Stimulated activated memory B cell treated with anti-CD40 and anti-IgM and Interleukin-4, amounts not matched to agents 10 μg/mL and 1 μg/mL and 100 μg/mL, for 72 hours (primary cell): ENCODE measurements at regions not wholly inside any gene's neighbourhood (a gene's known extent, or its start where the extent isn't known, plus 50 kb on each side); places are given as distances from the start of the nearest gene placed in this dataset.

Experiments used
- ATAC-seq: fragments of 150-1000 bp; cut with Tn5 transposase; 2 replicates; pipeline ENCODE4 v1.10.0; 2021
- H3K27ac Mint-ChIP-seq: one replicate; pipeline ENCODE4 v1.8.0; 2022; ENCODE audit warnings: mild to moderate bottlenecking, mixed read lengths
- H3K27me3 Mint-ChIP-seq: one replicate; pipeline ENCODE4 v1.8.0; 2022; ENCODE audit warnings: mixed read lengths
- H3K36me3 Mint-ChIP-seq: one replicate; pipeline ENCODE4 v1.8.0; 2022; ENCODE audit warnings: mixed read lengths
- H3K4me1 Mint-ChIP-seq: one replicate; pipeline ENCODE4 v1.8.0; 2022; ENCODE audit warnings: mixed read lengths
- H3K4me3 Mint-ChIP-seq: one replicate; pipeline ENCODE4 v1.8.0; 2022; ENCODE audit warnings: mild to moderate bottlenecking, moderate library complexity, mixed read lengths
- H3K9me3 Mint-ChIP-seq: one replicate; pipeline ENCODE4 v1.8.0; 2022; ENCODE audit warnings: mixed read lengths

GRCh38 chr2:239787538-239788050 lies 237.5 kb downstream of the NDUFA10 start:
- no peak overlapping the region for H3K4me3 Mint-ChIP-seq
- peaks cover 40% of the 10 kb centered on the region for H3K27me3 Mint-ChIP-seq
- H3K36me3 Mint-ChIP-seq: peaks cover 6% of the 10 kb centered on the region
- H3K27ac Mint-ChIP-seq: no peak overlapping the region
- no peak for ATAC-seq
- peaks cover 13% of the 10 kb centered on the region for H3K9me3 Mint-ChIP-seq
- no peaks in the 10 kb centered on the region for H3K4me1 Mint-ChIP-seq

- no peak for ATAC-seq
- Mint-ChIP-seq H3K4me3 (no peak overlapping the region), H3K27me3 (peaks cover 35% of the 10 kb centered on the region), H3K4me1 (no peaks in the 10 kb centered on the region), H3K27ac (no peak overlapping the region), H3K9me3 (peaks cover 13% of the 10 kb centered on the region), H3K36me3 (peaks cover 6% of the 10 kb centered on the region)
Observed at GRCh38 chr2:239786791-239787190, 238.4 kb downstream of the NDUFA10 start.

GRCh38 chr2:239781454-239781853 lies 243.7 kb downstream of the NDUFA10 start:
- peaks cover 19% of the 10 kb centered on the region for H3K9me3 Mint-ChIP-seq
- H3K4me1 Mint-ChIP-seq: no peaks in the 10 kb centered on the region
- H3K27me3 Mint-ChIP-seq: peaks cover 60% of the 10 kb centered on the region
- ATAC-seq: no peak
- no peak overlapping the region for H3K27ac Mint-ChIP-seq
- no peak overlapping the region for H3K4me3 Mint-ChIP-seq
- H3K36me3 Mint-ChIP-seq: peaks cover 6% of the 10 kb centered on the region

GRCh38 chr2:239780236-239780994 lies 244.7 kb downstream of the NDUFA10 start:
- Mint-ChIP-seq H3K9me3 (peaks cover 13% of the 10 kb centered on the region), H3K27ac (no peak overlapping the region), H3K4me1 (no peaks in the 10 kb centered on the region), H3K27me3 (peaks cover 54% of the 10 kb centered on the region), H3K36me3 (peaks cover 6% of the 10 kb centered on the region), H3K4me3 (no peak overlapping the region)
- ATAC-seq: no peak

- Mint-ChIP-seq H3K36me3 (no peaks in the 10 kb centered on the region), H3K27me3 (peaks cover 62% of the 10 kb centered on the region), H3K27ac (no peak overlapping the region), H3K9me3 (peaks cover 6% of the 10 kb centered on the region), H3K4me3 (no peak overlapping the region), H3K4me1 (no peaks in the 10 kb centered on the region)
- no peak for ATAC-seq
Observed at GRCh38 chr2:239779584-239779983, 245.6 kb downstream of the NDUFA10 start.

- Mint-ChIP-seq H3K27ac (no peak overlapping the region), H3K36me3 (no peaks in the 10 kb centered on the region), H3K4me3 (no peak overlapping the region), H3K27me3 (peaks cover 67% of the 10 kb centered on the region), H3K9me3 (peaks cover 6% of the 10 kb centered on the region), H3K4me1 (no peaks in the 10 kb centered on the region)
- ATAC-seq: no peak
Observed at GRCh38 chr2:239778861-239779558, 246.1 kb downstream of the NDUFA10 start.

GRCh38 chr2:239778042-239778851 lies 246.9 kb downstream of the NDUFA10 start:
- Mint-ChIP-seq H3K4me1 (no peaks in the 10 kb centered on the region), H3K4me3 (no peak overlapping the region), H3K9me3 (peaks cover 6% of the 10 kb centered on the region), H3K36me3 (no peaks in the 10 kb centered on the region), H3K27me3 (peaks cover 67% of the 10 kb centered on the region), H3K27ac (no peak overlapping the region)
- ATAC-seq: no peak

- Mint-ChIP-seq H3K4me3 (no peak overlapping the region), H3K27me3 (peaks cover 71% of the 10 kb centered on the region), H3K27ac (no peak overlapping the region), H3K4me1 (no peaks in the 10 kb centered on the region), H3K9me3 (peaks cover 8% of the 10 kb centered on the region), H3K36me3 (no peaks in the 10 kb centered on the region)
- no peak for ATAC-seq
Observed at GRCh38 chr2:239777219-239777618, 247.9 kb downstream of the NDUFA10 start.

- Mint-ChIP-seq H3K4me1 (no peaks in the 10 kb centered on the region), H3K4me3 (no peak overlapping the region), H3K9me3 (peaks cover 9% of the 10 kb centered on the region), H3K27me3 (peaks cover 66% of the 10 kb centered on the region), H3K27ac (no peak overlapping the region), H3K36me3 (no peaks in the 10 kb centered on the region)
- no peak for ATAC-seq
Observed at GRCh38 chr2:239776436-239777005, 248.6 kb downstream of the NDUFA10 start.

- no peaks in the 10 kb centered on the region for H3K4me1 Mint-ChIP-seq
- H3K9me3 Mint-ChIP-seq: peaks cover 8% of the 10 kb centered on the region
- no peak overlapping the region for H3K4me3 Mint-ChIP-seq
- no peak overlapping the region for H3K27ac Mint-ChIP-seq
- H3K36me3 Mint-ChIP-seq: no peaks in the 10 kb centered on the region
- ATAC-seq: no peak
- peaks cover 59% of the 10 kb centered on the region for H3K27me3 Mint-ChIP-seq
Observed at GRCh38 chr2:239775623-239776435, 249.3 kb downstream of the NDUFA10 start.

GRCh38 chr2:239774933-239775622 lies 250.1 kb downstream of the NDUFA10 start:
- Mint-ChIP-seq H3K36me3 (no peaks in the 10 kb centered on the region), H3K9me3 (peaks cover 6% of the 10 kb centered on the region), H3K4me1 (no peaks in the 10 kb centered on the region), H3K27me3 (peaks cover 51% of the 10 kb centered on the region), H3K4me3 (no peak overlapping the region), H3K27ac (no peak overlapping the region)
- no peak for ATAC-seq

GRCh38 chr2:239774142-239774462 lies 251.0 kb downstream of the NDUFA10 start:
- no peak for ATAC-seq
- Mint-ChIP-seq H3K9me3 (peaks cover 6% of the 10 kb centered on the region), H3K36me3 (no peaks in the 10 kb centered on the region), H3K27ac (no peak overlapping the region), H3K27me3 (peaks cover 53% of the 10 kb centered on the region), H3K4me1 (no peaks in the 10 kb centered on the region), H3K4me3 (no peak overlapping the region)

- Mint-ChIP-seq H3K4me3 (no peak overlapping the region), H3K9me3 (peaks cover 6% of the 10 kb centered on the region), H3K27me3 (peaks cover 59% of the 10 kb centered on the region), H3K36me3 (no peaks in the 10 kb centered on the region), H3K4me1 (no peaks in the 10 kb centered on the region), H3K27ac (no peak overlapping the region)
- no peak for ATAC-seq
Observed at GRCh38 chr2:239773228-239774141, 251.7 kb downstream of the NDUFA10 start.
